WERI-Rb-1 (cell line): ENCODE measurements at regions not wholly inside any gene's neighbourhood (a gene's known extent, or its start where the extent isn't known, plus 50 kb on each side); places are given as distances from the start of the nearest gene placed in this dataset.

ENCODE experiments used
- DNase-seq: peaks from one replicate; pipeline ENCODE4 v3.0.0-alpha.2; 2020
- H3K27ac ChIP-seq: fragments of 250-450 bp; sonication (Bioruptor Pico); 2 replicates; pipeline ENCODE4 v1.5.1; 2020; ENCODE audit warnings: mild to moderate bottlenecking, moderate library complexity
- H3K27me3 ChIP-seq: fragments of 250-450 bp; sonication (Bioruptor Pico); 2 replicates; pipeline ENCODE4 v1.5.1; 2021; ENCODE audit warnings: mild to moderate bottlenecking, low read depth, moderate library complexity; ENCODE audit not compliant: insufficient read depth, severe bottlenecking
- H3K36me3 ChIP-seq: fragments of 250-450 bp; sonication (Bioruptor Pico); 2 replicates; pipeline ENCODE4 v1.5.1; 2020; ENCODE audit warnings: mild to moderate bottlenecking, moderate library complexity
- H3K4me3 ChIP-seq: 2 replicates; pipeline ENCODE4 v1.5.1; 2011; ENCODE audit warnings: low read depth, mild to moderate bottlenecking, control low read depth, low read length
- H3K9me3 ChIP-seq: fragments of 250-450 bp; sonication (Bioruptor Pico); 2 replicates; pipeline ENCODE4 v1.5.1; 2021; ENCODE audit warnings: mild to moderate bottlenecking, moderate library complexity; ENCODE audit not compliant: severe bottlenecking
- CTCF ChIP-seq: IDR thresholded peaks from 2 replicates; pipeline ENCODE4 v1.5.1; 2011; ENCODE audit warnings: low read depth, mild to moderate bottlenecking, control low read depth, inconsistent platforms, low read length

DNA sequence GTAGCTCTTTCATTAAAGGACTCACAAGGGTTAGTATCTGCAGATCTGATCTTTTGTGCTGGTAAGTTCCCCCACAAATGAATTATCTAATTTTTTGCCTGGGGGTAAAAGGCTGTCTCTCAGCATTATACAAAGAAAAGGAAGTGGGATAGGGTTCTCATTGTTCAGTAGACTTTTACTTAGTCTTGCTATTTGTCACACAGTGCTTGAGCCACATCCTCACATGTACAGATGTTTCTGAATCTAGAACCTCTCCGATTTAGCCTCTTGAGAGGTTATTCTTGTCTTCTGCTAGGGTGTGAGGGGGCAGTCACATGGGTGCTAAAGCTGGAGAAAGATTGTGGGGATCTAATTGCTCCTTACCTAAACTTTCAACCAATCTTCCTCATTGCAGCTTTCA, 93.0 kb downstream of the SLC41A2 start:
- Histone ChIP-seq H3K27ac (no peak overlapping the region), H3K27me3 (no peaks in the 10 kb centered on the region), H3K36me3 (no peaks in the 10 kb centered on the region), H3K9me3 (no peaks in the 10 kb centered on the region), H3K4me3 (no peak overlapping the region)
- DNase-seq = no peak
- TF ChIP-seq CTCF = no peak

GRCh38 chr12:104864668-104865067, 93.4 kb downstream of the SLC41A2 start:
- Histone ChIP-seq H3K27me3 (no peaks in the 10 kb centered on the region), H3K4me3 (no peak overlapping the region), H3K27ac (no peak overlapping the region), H3K36me3 (no peaks in the 10 kb centered on the region), H3K9me3 (no peaks in the 10 kb centered on the region)
- DNase-seq = no peak
- TF ChIP-seq CTCF = no peak

- Histone ChIP-seq H3K4me3 (no peak overlapping the region), H3K27ac (no peak overlapping the region), H3K9me3 (no peaks in the 10 kb centered on the region), H3K36me3 (no peaks in the 10 kb centered on the region), H3K27me3 (no peaks in the 10 kb centered on the region)
- DNase-seq = no peak
- TF ChIP-seq CTCF = no peak
These were observed 94.7 kb downstream of the SLC41A2 start for GRCh38 chr12:104863296-104863948.

DNA sequence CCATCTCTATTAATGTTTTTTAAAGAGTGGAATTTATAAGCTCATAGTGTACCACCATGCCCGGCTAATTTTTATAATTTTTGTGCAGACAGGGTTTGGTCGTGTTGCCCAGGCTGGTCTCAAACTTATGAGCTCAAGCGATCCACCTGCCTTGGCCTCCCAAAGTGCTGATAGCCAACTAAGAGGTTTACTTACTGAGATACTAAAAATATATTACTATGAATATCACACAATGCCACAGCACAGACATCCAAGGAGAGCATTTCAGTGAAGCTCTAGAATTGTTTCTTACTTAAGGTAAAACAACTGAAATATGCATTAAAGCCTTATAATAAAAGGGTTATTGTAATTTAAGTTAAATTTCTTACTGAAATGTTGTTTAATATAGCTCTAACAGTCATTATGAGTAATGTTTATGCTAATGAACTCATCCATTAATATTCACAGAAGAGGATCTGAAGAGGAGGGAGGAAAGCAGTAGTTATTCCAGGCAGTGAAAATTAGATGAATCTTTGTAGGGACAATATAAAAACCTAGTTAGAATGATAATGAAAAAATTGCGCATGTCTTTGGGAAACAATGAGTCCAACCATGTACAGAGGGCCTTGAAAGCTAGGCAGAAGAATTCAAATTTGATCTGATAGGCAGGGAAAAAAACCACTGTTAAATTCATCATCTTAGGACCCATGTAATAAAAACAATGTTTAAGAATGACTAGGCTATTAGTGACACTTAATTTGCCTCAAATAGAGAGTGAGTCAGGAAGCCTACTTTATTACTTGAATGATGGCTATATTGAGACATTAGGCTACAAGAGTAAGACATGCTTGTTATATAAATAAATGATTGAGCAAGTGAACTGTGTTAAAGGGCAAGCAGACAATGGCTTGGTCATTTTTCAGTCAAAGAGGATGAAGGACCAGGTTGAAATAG, 99.2 kb downstream of the SLC41A2 start:
- Histone ChIP-seq H3K36me3 (no peaks in the 10 kb centered on the region), H3K9me3 (no peaks in the 10 kb centered on the region), H3K27me3 (no peaks in the 10 kb centered on the region), H3K27ac (no peak overlapping the region), H3K4me3 (no peak overlapping the region)
- no peak for TF ChIP-seq CTCF
- no peak for DNase-seq

- no peaks in the 10 kb centered on the region for H3K36me3 ChIP-seq
- TF ChIP-seq CTCF = no peak
- H3K27ac ChIP-seq = no peak overlapping the region
- DNase-seq = no peak
- no peak overlapping the region for H3K4me3 ChIP-seq
- no peaks in the 10 kb centered on the region for H3K9me3 ChIP-seq
- no peaks in the 10 kb centered on the region for H3K27me3 ChIP-seq
These were observed 101.6 kb downstream of the SLC41A2 start for GRCh38 chr12:104856531-104856930.
